ENCODE measurements at regions not wholly inside any gene's neighbourhood (a gene's known extent, or its start where the extent isn't known, plus 50 kb on each side); places are given as distances from the start of the nearest gene placed in this dataset.

DNA sequence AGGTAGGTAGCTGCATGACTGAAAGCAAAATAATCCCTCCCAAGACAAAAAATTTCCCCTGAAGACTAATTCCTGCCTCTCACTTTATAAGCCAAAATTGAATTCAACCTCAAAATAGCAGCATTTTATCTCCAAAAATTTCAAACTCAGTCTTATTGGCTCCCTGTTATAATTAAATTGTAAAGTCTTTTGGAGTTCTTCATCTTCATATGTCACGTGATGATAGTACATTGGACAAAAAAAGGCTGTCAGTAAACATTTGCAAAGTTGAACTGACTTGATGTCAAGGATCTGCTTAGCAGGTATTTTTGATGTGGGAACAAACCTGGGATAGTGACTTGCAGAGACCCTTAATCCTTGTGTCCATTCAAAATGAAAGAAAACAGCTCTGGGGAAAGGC is 98.4 kb upstream of the SPRED1 start:
- TF ChIP-seq, protein P1, sequence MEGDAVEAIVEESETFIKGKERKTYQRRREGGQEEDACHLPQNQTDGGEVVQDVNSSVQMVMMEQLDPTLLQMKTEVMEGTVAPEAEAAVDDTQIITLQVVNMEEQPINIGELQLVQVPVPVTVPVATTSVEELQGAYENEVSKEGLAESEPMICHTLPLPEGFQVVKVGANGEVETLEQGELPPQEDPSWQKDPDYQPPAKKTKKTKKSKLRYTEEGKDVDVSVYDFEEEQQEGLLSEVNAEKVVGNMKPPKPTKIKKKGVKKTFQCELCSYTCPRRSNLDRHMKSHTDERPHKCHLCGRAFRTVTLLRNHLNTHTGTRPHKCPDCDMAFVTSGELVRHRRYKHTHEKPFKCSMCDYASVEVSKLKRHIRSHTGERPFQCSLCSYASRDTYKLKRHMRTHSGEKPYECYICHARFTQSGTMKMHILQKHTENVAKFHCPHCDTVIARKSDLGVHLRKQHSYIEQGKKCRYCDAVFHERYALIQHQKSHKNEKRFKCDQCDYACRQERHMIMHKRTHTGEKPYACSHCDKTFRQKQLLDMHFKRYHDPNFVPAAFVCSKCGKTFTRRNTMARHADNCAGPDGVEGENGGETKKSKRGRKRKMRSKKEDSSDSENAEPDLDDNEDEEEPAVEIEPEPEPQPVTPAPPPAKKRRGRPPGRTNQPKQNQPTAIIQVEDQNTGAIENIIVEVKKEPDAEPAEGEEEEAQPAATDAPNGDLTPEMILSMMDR (IDR thresholded peaks at IDR 0.05; ENCODE audit: insufficient read depth, low read length, poor library complexity, severe bottlenecking): no peak
- TF ChIP-seq EZH2phosphoT487 (conservative IDR thresholded peaks at IDR 0.05; ENCODE audit: low read length): no peak
